Activated CD4-positive, alpha-beta memory T cell treated with anti-CD3 and anti-CD28 coated beads, Interleukin-2, amount 10 ng/mL, durations not matched to agents 7 days and 5 days (primary cell): ENCODE measurements at regions not wholly inside any gene's neighbourhood (a gene's known extent, or its start where the extent isn't known, plus 50 kb on each side); places are given as distances from the start of the nearest gene placed in this dataset.

Experiments used
- CTCF ChIA-PET: fragments of 350-600 bp; sonication (Branson Sonifier 250); formaldehyde crosslinking; loops from one replicate; lab custom pipeline; 2021; ENCODE audit warnings: antibody characterized with exemption, inconsistent platforms; lab: Charles Lee
- POLR2A ChIA-PET: fragments of 350-600 bp; sonication (Branson Sonifier 250); formaldehyde crosslinking; loops from one replicate; lab custom pipeline; 2021; ENCODE audit warnings: antibody characterized with exemption; lab: Charles Lee
- DNase-seq: peaks from one replicate; pipeline ENCODE4 v3.0.0-alpha.2; 2020
- H3K27ac Mint-ChIP-seq: one replicate; pipeline ENCODE4 v1.8.0; 2021; ENCODE audit warnings: mild to moderate bottlenecking, mixed read lengths
- H3K27me3 Mint-ChIP-seq: one replicate; pipeline ENCODE4 v1.8.0; 2021; ENCODE audit warnings: mixed read lengths
- H3K36me3 Mint-ChIP-seq: one replicate; pipeline ENCODE4 v1.8.0; 2021; ENCODE audit warnings: low read depth, mixed read lengths
- H3K4me1 Mint-ChIP-seq: one replicate; pipeline ENCODE4 v1.8.0; 2021; ENCODE audit warnings: mixed read lengths
- H3K4me3 Mint-ChIP-seq: one replicate; pipeline ENCODE4 v1.8.0; 2021; ENCODE audit warnings: mild to moderate bottlenecking, mixed read lengths
- H3K9me3 Mint-ChIP-seq: one replicate; pipeline ENCODE4 v1.8.0; 2021; ENCODE audit warnings: mixed read lengths

GRCh38 chr4:175871774-175872405 lies 59.8 kb upstream of the GPM6A start:
- Mint-ChIP-seq H3K27me3 (no peaks in the 10 kb centered on the region), H3K9me3 (peaks cover 4% of the 10 kb centered on the region), H3K36me3 (no peaks in the 10 kb centered on the region), H3K4me1 (no peaks in the 10 kb centered on the region), H3K4me3 (no peak overlapping the region), H3K27ac (no peak overlapping the region)
- CTCF ChIA-PET, result no interaction called here
- DNase-seq, result no peak
- POLR2A ChIA-PET, result no interaction called here

- Mint-ChIP-seq H3K27me3 (no peaks in the 10 kb centered on the region), H3K4me3 (no peak overlapping the region), H3K36me3 (no peaks in the 10 kb centered on the region), H3K4me1 (no peaks in the 10 kb centered on the region), H3K27ac (no peak overlapping the region), H3K9me3 (no peaks in the 10 kb centered on the region)
- ChIA-PET CTCF (no interaction called here), POLR2A (no interaction called here)
- DNase-seq, result no peak
Measured at GRCh38 chr4:175873707-175874106, 61.6 kb upstream of the GPM6A start.

- POLR2A ChIA-PET, result no interaction called here
- Mint-ChIP-seq H3K4me3 (no peak overlapping the region), H3K27ac (no peak overlapping the region), H3K36me3 (no peaks in the 10 kb centered on the region), H3K4me1 (no peaks in the 10 kb centered on the region), H3K9me3 (no peaks in the 10 kb centered on the region), H3K27me3 (no peaks in the 10 kb centered on the region)
- DNase-seq, result no peak
- CTCF ChIA-PET, result no interaction called here
Measured at GRCh38 chr4:175874306-175874705, 62.2 kb upstream of the GPM6A start.

- ChIA-PET POLR2A (no interaction called here), CTCF (no interaction called here)
- Mint-ChIP-seq H3K4me3 (no peak overlapping the region), H3K27ac (no peak overlapping the region), H3K36me3 (no peaks in the 10 kb centered on the region), H3K9me3 (no peaks in the 10 kb centered on the region), H3K27me3 (no peaks in the 10 kb centered on the region), H3K4me1 (no peaks in the 10 kb centered on the region)
- DNase-seq, result no peak
Measured at GRCh38 chr4:175875993-175876771, 64.1 kb upstream of the GPM6A start.

GRCh38 chr4:175882891-175883290 lies 70.8 kb upstream of the GPM6A start:
- Mint-ChIP-seq H3K4me1 (no peaks in the 10 kb centered on the region), H3K36me3 (no peaks in the 10 kb centered on the region), H3K4me3 (no peak overlapping the region), H3K27ac (no peak overlapping the region), H3K27me3 (no peaks in the 10 kb centered on the region), H3K9me3 (no peaks in the 10 kb centered on the region)
- ChIA-PET POLR2A (no interaction called here), CTCF (no interaction called here)
- no peak for DNase-seq

GRCh38 chr4:175884048-175884447 lies 72.0 kb upstream of the GPM6A start:
- no peak for DNase-seq
- Mint-ChIP-seq H3K4me1 (no peaks in the 10 kb centered on the region), H3K27ac (no peak overlapping the region), H3K36me3 (no peaks in the 10 kb centered on the region), H3K27me3 (no peaks in the 10 kb centered on the region), H3K9me3 (no peaks in the 10 kb centered on the region), H3K4me3 (no peak overlapping the region)
- ChIA-PET CTCF (no interaction called here), POLR2A (no interaction called here)

- no peak for DNase-seq
- Mint-ChIP-seq H3K4me1 (no peaks in the 10 kb centered on the region), H3K36me3 (no peaks in the 10 kb centered on the region), H3K27ac (no peak overlapping the region), H3K9me3 (no peaks in the 10 kb centered on the region), H3K4me3 (no peak overlapping the region), H3K27me3 (no peaks in the 10 kb centered on the region)
- POLR2A ChIA-PET, result no interaction called here
- CTCF ChIA-PET, result no interaction called here
Measured at GRCh38 chr4:175891231-175891630, 79.2 kb upstream of the GPM6A start.

GRCh38 chr4:175891851-175892250 lies 79.8 kb upstream of the GPM6A start:
- DNase-seq, result no peak
- ChIA-PET CTCF (no interaction called here), POLR2A (no interaction called here)
- Mint-ChIP-seq H3K36me3 (no peaks in the 10 kb centered on the region), H3K9me3 (no peaks in the 10 kb centered on the region), H3K27ac (no peak overlapping the region), H3K4me1 (no peaks in the 10 kb centered on the region), H3K4me3 (no peak overlapping the region), H3K27me3 (no peaks in the 10 kb centered on the region)

- POLR2A ChIA-PET, result no interaction called here
- H3K27ac Mint-ChIP-seq, result no peak overlapping the region
- H3K27me3 Mint-ChIP-seq, result no peaks in the 10 kb centered on the region
- no peaks in the 10 kb centered on the region for H3K36me3 Mint-ChIP-seq
- CTCF ChIA-PET, result no interaction called here
- H3K4me1 Mint-ChIP-seq, result no peaks in the 10 kb centered on the region
- H3K9me3 Mint-ChIP-seq, result no peaks in the 10 kb centered on the region
- DNase-seq, result no peak
- H3K4me3 Mint-ChIP-seq, result no peak overlapping the region
Measured at GRCh38 chr4:175905925-175906324, 93.9 kb upstream of the GPM6A start.

- CTCF ChIA-PET, result no interaction called here
- Mint-ChIP-seq H3K36me3 (no peaks in the 10 kb centered on the region), H3K9me3 (no peaks in the 10 kb centered on the region), H3K4me1 (no peaks in the 10 kb centered on the region), H3K27me3 (no peaks in the 10 kb centered on the region), H3K4me3 (no peak overlapping the region), H3K27ac (no peak overlapping the region)
- DNase-seq, result no peak
- POLR2A ChIA-PET, result no interaction called here
Measured at GRCh38 chr4:175906384-175906783, 94.3 kb upstream of the GPM6A start.

GRCh38 chr4:175910700-175911099 lies 98.6 kb upstream of the GPM6A start:
- Mint-ChIP-seq H3K27me3 (no peaks in the 10 kb centered on the region), H3K4me1 (no peaks in the 10 kb centered on the region), H3K4me3 (no peak overlapping the region), H3K36me3 (no peaks in the 10 kb centered on the region), H3K9me3 (no peaks in the 10 kb centered on the region), H3K27ac (no peak overlapping the region)
- DNase-seq, result no peak
- ChIA-PET POLR2A (no interaction called here), CTCF (no interaction called here)

GRCh38 chr4:175916626-175917351 lies 104.7 kb upstream of the GPM6A start:
- ChIA-PET POLR2A (no interaction called here), CTCF (no interaction called here)
- Mint-ChIP-seq H3K4me3 (no peak overlapping the region), H3K4me1 (no peaks in the 10 kb centered on the region), H3K9me3 (no peaks in the 10 kb centered on the region), H3K27ac (no peak overlapping the region), H3K27me3 (no peaks in the 10 kb centered on the region), H3K36me3 (no peaks in the 10 kb centered on the region)
- DNase-seq, result no peak

- no peak overlapping the region for H3K27ac Mint-ChIP-seq
- no peak for DNase-seq
- H3K4me1 Mint-ChIP-seq, result no peaks in the 10 kb centered on the region
- no peaks in the 10 kb centered on the region for H3K27me3 Mint-ChIP-seq
- POLR2A ChIA-PET, result no interaction called here
- no peak overlapping the region for H3K4me3 Mint-ChIP-seq
- H3K36me3 Mint-ChIP-seq, result no peaks in the 10 kb centered on the region
- no peaks in the 10 kb centered on the region for H3K9me3 Mint-ChIP-seq
- CTCF ChIA-PET, result no interaction called here
Measured at GRCh38 chr4:175927121-175927520, 115.1 kb upstream of the GPM6A start.
